HepG2 (cell line): ENCODE measurements at regions not wholly inside any gene's neighbourhood (a gene's known extent, or its start where the extent isn't known, plus 50 kb on each side); places are given as distances from the start of the nearest gene placed in this dataset.

Source experiments
- CBFB ChIP-seq: sonication (generic); formaldehyde crosslinking; IDR thresholded peaks from 2 replicates; pipeline ENCODE4 v1.4.0; 2020; ENCODE audit warnings: missing genetic modification reagents
- CENPX ChIP-seq: sonication (generic); formaldehyde crosslinking; IDR thresholded peaks from 2 replicates; pipeline ENCODE4 v1.9.0; 2021; ENCODE audit warnings: mild to moderate bottlenecking, missing genetic modification reagents, moderate library complexity
- CTCF ChIP-seq: sonication (generic); formaldehyde crosslinking; IDR thresholded peaks from 2 replicates; pipeline ENCODE4 v1.5.0; 2020; ENCODE audit warnings: mild to moderate bottlenecking, missing genetic modification reagents, moderate library complexity
- FOXA1 ChIP-seq, 2 experiments: fragments of 450-650 bp in 1 of 2; sonication (generic) in 1 of 2; formaldehyde crosslinking in 1 of 2; IDR thresholded peaks; 2 replicates each; pipeline versions ENCODE4 v1.4.0 to v1.6.1; 2016 to 2020; ENCODE audit warnings: missing genetic modification reagents in 1 of 2
- KAT7 ChIP-seq: IDR thresholded peaks from 2 replicates; pipeline ENCODE4 v1.6.1; 2018; ENCODE audit warnings: borderline replicate concordance, missing compliant biosample characterization
- KDM4B ChIP-seq: sonication (generic); formaldehyde crosslinking; IDR thresholded peaks from 2 replicates; pipeline ENCODE4 v1.4.0; 2020; ENCODE audit warnings: missing genetic modification reagents
- POLR2AphosphoS5 ChIP-seq: IDR thresholded peaks from 2 replicates; pipeline ENCODE4 v1.6.1; 2012; ENCODE audit warnings: low read depth, low read length
- SMC3 ChIP-seq: IDR thresholded peaks from 2 replicates; pipeline ENCODE4 v1.6.1; 2011; ENCODE audit warnings: low read length, improper control_type of control experiment
- TERF1 ChIP-seq: sonication (generic); formaldehyde crosslinking; IDR thresholded peaks from 2 replicates; pipeline ENCODE4 v1.8.0; 2022; ENCODE audit warnings: mild to moderate bottlenecking, missing genetic modification reagents, moderate library complexity
- TFE3 ChIP-seq: IDR thresholded peaks from 2 replicates; pipeline ENCODE4 v1.6.1; 2016
- ZBTB10 ChIP-seq: sonication (generic); formaldehyde crosslinking; IDR thresholded peaks from 2 replicates; pipeline ENCODE4 v1.4.0; 2020; ENCODE audit warnings: missing genetic modification reagents, borderline replicate concordance
- ZNF350 ChIP-seq: sonication (generic); formaldehyde crosslinking; IDR thresholded peaks from 2 replicates; pipeline ENCODE4 v1.4.0; 2020; ENCODE audit warnings: mild to moderate bottlenecking, low read depth, missing genetic modification reagents, borderline replicate concordance
- ZNF441 ChIP-seq: sonication (generic); formaldehyde crosslinking; IDR thresholded peaks from 2 replicates; pipeline ENCODE4 v1.7.0; 2021; ENCODE audit warnings: missing genetic modification reagents, borderline replicate concordance

- no peak for TF ChIP-seq CTCF (CRISPR knock-in tag)
- TF ChIP-seq ZNF441: no peak
- TF ChIP-seq SMC3: no peak
- TF ChIP-seq TERF1 (CRISPR knock-in tag): no peak
- TF ChIP-seq KDM4B (CRISPR knock-in tag): no peak
- TF ChIP-seq POLR2AphosphoS5: no peak
- TF ChIP-seq KAT7: no peak
- no peak for TF ChIP-seq ZBTB10 (CRISPR knock-in tag)
- TF ChIP-seq TFE3 (CRISPR knock-in tag): no peak
- TF ChIP-seq CENPX: no peak
- TF ChIP-seq CBFB: no peak
- no peak for TF ChIP-seq ZNF350 (CRISPR knock-in tag)
- no peak for TF ChIP-seq FOXA1 (IDR thresholded peaks at IDR 0.05)
- no peak for TF ChIP-seq FOXA1 (CRISPR knock-in tag; IDR thresholded peaks at IDR 0.05)
These were observed 59.7 kb upstream of the DAPK1 start for GRCh38 chr9:87437966-87438365.
